ENCODE measurements at regions not wholly inside any gene's neighbourhood (a gene's known extent, or its start where the extent isn't known, plus 50 kb on each side); places are given as distances from the start of the nearest gene placed in this dataset.

DNA sequence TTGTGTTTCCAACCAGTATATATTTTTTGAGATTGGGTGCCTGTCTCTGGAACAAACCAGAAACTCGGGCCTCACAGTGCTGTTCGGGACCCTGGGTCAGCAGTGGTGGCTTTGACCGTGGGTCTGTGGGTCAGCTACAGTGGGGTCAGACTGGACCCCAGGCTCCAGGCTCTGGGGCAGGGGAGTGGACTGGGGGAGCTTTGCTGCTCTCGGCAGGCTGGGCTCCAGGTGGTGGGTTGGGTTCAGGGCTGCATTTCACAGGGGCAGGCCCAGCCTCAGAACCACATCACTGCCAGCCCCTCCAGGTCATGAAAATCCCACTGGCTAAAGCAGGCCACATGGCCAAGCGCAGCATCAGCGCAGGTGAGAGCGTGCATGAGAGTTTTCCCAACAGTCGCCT is 1279.3 kb downstream of the BRD1 start:
- DNase-seq = no peak

DNA sequence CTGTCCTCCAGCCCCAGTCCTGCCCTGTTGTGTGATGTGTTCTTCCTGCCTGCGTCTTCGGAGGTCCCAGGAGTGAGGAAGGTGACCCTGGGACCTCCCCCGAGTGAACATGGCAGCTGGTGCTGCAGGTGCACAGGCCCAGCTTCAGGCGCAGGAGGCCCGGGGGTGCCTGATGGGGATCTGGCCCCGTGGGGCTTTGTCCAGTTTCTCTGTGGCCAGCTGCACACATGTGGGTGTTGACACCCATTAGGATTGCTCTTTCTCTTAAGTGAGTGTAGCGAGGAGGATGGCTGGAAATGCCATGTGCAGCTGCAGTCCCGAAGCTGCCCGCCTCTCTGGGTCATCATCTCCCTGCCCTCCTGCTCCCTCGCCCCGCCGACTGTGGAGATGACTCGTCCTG is 1279.7 kb downstream of the BRD1 start:
- no peak for DNase-seq

DNA sequence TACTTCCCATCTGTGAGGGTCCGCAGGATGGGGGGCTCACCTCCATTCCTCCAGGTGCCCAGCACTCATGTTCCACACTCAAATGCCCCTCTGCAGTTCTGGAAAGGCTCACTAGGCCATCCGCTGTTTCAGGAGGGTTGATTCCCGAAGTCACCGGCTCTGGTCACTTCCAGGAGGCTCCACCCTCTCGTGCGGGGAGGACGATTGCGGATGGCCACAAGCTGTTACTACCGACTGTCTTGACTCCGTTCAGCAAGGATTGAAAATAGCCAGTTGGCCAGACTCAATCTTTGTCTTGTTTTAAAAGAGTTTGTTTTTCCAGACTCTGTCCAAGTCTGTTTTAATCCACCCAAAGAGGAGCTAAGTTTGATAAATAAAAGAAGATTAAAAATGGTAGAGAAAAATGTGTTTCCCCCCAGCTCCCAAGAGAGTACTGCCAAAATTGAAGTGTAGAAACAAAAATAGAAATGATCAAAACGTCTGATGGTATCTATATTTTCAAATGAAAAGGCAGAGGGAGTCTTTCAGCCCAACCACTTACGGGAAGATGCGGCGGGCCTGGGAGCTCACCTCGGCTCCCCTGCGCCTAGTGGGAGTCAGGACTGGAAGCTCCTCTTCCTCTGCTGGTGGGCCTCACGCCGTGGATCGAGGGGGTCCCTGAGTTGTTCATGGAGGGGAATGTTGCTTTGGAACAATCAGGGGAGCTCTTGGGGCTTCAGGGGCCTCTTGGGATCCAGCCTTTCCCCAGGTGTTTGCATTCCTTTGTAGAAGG is 1280.8 kb downstream of the BRD1 start:
- DNase-seq = no peak

DNA sequence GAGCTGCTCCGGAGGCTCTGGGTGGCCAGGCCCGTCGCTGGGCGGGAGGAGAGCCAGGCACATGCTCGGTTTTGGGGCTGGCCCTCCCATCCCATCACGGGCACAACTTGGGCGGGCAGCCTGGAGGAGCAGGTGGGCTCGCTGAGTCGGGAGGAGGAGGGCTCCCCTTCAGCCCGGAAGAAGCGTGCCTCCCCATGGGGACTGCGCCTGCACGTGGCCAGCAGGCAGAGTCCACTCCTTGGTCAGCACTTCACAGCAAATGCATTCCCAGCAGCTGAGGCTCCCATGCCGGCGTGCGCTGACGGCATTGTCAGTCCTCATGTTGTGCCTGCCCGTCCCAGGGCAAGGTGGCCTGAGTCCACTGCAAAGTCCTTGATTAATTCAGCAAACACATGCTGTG is 1281.7 kb downstream of the BRD1 start:
- DNase-seq = no peak

DNA sequence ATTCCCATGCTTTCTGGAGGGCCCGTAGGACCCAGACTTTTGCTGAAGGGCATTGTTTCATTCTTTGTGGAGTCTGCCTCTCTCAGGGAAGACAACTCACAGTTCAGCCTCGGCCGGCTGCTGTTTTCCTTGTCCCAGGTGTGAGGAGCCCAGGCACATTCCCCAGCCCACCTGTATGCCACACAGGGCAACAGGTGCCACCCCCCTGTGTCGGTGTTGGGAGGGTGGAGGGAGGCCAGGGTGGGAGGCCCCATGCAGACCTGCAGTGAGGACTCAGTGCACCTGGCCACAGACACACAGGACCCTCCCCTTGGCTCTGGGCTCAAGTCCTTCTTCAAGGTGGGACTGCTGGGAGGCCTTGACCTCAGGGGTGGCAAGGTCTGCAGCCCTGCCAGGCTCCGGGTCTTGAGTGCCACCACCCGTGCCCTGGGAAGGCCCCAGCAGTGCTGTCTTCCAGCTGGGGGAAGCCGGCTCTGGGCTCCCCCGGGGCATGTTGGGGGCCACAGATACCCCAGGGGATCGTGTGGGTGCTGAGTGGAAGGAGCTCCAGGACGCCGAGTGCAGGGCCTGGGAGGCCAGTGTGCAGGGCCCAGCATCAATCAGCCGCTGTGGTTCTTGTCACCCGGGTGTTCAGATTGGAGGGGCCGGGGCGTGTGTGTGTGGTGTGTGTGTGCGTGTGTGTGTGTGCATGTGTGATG is 1286.1 kb downstream of the BRD1 start:
- DNase-seq = no peak

DNA sequence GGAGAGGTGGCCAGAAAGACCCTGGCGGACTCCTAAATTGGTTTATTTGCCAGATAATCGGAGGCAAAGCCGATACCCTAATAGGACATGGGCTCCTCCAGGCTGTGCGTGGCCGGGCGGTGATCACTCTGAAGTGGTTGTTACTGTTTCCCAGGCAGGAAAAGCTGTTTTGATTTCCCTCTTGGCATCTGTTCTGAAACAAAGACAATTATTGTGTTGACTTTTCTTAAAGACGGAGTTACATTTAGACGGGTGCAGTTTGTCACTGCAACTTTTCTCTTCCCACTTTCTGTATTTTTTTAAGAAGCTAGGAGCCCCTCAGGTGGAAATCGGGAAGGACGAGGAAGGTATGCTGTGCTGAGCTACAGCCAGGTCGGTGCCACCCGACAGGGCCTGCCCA is 1288.4 kb downstream of the BRD1 start:
- no peak for DNase-seq

DNA sequence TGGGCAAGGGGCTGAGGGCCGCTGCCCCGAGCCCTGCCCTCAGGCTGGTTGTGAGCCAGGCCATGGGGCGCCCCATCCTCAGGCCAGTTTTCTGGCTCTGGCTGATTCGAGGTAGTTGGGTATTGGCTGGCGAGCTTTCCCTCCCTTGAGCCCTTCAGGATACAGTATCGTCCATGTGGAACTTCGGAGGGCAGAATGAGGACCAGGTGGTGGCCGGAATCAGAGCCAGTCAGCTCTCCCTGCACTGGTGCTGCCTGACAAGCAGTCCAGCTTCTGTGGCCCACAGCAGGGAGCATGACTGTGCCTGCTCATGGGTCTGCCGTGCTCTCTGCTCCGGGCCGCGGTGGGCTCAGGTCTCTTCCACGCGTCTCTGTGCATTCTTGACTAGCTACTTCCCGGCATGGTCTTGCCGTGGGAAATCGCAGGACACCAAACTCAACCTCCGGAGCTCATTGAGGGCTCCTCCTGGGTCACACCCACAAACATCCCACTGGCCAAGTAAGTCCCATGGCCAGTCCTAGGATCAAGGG is 1289.3 kb downstream of the BRD1 start:
- DNase-seq = no peak

DNA sequence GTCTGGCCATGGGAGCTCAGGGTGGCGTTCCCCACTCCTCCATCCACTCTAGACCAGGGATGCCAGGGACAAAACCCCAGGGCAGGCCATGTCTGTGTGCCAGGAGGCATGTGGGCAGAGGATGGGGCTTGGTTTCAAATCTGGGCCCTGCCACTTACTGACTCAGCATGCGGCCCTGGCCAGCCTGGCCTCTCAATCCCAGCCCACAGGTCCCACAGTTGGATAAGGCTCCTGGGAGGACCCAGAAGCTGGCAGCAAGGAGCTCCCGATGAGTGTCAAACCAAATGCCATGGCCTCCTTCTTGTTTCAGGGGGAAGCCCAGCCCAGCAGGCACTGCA is 1290.4 kb downstream of the BRD1 start:
- DNase-seq = no peak

DNA sequence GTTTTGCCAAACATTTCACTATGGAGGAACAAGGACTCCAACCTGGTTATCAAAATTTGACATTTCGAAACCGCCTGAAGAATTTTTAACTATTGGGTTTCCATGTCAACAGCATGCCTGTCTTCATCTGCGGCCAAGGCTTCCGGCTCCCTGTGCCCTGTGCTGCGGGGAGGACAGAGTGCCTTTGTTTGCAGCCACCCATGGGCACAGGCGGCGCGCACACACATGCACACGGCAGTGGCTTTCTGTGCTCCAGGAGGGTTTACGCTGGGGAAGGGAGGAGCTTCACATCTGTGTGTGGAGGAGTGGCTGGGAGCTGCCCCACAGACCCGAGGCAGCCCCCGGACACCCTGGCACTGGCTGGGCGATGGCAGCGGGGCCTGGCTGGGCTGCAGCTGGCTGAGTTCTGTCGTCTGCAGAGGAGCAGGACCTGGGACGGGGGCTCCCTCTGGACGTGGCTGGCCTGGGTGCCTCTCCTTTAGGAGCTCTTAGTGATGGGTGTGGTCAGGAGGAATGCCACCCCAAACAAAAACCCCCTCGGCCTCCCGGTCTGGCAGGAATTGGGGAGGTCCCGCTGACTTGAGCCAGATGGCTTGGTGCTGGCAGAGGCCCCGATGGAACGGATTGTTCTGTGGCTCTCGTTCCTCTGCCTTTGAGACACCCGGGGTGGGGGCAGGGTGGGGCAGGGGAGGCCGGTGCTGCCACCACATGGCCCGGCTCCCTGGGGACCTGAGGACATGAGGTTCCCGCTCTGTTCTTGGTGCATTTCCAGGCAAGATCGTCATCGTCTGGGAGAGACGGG is 1290.9 kb downstream of the BRD1 start:
- no peak for DNase-seq

DNA sequence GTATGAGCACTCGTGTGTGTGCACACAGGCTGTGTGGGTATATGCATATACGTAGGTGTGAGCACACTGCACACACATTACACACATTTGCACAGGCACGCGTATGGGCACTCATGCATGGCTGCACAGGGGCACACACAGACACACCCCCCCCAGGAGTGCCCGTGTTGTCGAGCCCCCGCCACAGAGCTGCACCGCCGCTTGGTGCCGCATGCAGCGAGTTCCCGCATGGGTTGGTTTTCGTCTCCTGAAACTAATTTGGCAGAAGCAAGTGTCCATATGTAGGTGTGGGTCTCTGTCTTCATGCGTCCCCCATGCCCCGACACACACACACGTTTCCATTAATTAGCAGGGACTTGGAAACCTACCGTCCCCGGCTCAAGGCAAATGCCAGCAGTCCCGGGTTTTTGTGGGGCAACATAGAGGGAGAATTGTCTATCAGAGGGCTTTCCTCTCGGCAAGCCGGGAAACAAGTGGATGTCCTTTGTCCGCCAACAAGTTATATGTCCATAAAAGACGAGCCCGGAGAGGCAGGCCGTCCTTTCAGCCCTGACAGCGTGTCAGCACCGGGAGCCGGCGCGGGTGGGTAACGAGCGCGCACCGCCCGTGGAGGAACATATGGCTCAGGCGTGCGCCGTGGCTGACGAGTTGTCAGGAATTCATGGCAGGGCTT is 1291.7 kb downstream of the BRD1 start:
- no peak for DNase-seq

DNA sequence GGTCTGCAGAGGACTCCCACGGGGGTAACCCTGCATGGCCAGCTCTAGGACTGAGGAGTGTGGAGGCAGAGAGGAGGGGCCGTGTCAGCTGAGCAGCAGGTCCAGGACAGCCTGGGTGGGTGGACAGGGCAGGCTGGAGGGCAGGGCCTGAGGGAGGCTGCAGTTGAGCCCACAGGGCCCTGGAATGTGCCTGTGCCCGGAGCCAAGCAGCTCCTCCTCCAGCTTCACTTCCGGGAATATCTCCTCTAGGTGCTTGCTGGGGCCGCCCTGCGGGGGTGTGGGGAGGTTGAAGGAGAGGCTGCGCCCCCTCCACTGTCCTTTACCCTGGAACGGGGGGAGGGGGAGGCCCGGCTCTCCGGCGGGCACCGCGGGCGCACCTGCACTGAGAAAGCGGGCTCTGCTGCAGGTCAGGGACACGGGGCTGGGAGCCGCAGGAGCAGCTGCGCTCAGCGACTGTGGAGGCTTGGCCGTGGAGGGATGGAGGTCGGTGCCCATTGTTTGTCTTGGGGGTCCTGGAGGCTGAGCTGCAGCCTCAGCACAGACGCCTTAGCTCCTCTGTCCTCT is 1293.2 kb downstream of the BRD1 start:
- no peak for DNase-seq

DNA sequence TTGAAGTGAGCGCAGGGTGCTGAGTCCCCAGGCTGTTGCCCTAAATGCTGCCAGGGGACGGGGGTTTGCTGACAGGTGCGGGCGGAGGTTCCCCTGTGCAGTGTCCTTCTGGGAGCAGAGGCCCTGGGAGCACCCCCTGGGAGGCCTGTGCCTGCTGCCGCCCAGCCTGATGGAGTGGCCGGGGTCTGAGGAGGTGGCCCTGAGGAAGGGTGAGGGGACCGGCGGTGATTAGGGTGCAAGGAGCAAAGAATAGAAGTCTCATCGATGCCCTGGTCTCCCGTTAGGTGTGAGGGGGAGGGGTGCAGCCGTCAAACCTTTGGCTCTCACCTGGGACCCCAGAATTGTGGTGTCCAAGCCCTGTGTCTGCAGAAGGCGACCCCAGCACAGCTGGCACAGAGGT is 1294.7 kb downstream of the BRD1 start:
- no peak for DNase-seq

DNA sequence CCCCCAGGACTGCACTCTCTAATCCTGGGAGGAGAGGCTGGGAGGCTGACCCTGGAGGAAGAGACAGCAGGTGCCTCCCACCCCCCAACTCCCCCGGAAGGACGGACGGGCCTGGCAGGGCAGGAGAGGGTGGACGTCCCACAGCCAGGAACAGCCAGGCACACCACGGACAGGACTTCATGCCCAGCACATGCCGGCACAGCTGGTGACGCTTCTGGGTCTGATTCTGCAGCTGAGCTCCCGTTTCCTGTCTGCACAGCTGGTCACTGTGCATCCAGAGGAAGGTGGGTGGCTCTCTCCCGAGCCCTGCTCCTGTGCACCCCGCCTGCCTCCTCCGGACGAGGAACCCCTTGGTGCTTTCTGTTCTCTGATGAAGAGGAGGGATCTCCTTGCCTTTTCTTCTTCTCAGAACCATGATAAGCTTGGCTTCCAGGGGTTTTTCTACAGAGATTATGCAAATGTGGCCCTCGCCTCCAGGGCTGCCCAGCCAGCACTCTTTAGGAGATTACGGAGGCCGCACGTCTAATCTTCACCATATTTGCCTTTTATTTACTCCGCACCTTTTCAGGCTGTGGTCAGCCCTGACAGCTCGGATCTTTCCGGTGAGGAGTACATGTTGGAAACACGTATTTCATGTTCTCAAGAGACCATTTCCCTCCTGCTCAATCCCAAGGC is 1295.8 kb downstream of the BRD1 start:
- no peak for DNase-seq

DNA sequence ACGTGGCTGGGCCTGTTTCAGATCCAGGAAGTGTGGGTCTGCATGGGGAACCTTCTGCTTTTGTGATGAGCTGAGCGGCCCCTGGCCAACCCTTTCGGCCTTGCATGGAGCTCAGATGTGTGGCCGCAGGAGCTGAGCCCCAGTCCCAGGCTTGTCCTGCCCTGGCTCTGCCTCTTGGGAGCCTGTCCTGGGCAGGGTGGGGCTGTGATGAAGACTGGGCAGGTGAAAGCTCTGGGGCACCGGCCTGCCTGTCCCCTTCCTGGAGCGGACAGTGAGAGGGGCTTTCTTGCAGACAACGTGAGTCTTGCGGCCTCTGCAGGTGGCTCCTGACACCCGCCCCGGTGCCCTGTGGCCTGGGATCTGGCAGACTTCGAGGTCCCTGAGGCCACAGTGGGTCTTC is 1296.6 kb downstream of the BRD1 start:
- DNase-seq = no peak

DNA sequence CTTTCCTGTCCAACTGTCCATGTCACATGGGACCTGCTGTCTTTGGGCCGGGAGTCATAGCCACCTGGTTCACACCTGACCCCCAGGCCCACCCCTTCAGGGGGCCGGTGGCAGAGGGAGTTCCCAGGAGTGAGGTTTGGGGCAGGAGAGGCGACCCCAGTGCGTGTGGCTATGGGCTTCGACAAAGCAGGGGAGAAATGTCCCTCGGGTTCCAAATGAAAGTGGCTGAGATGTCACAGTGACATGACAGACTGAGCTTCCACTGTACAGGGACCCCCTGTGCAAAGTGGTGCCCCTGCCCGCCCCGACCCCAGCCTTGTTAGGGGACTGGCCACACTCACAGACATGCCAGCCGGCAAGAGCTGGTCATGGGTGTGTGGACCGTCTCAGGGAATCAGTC is 1297.0 kb downstream of the BRD1 start:
- no peak for DNase-seq

DNA sequence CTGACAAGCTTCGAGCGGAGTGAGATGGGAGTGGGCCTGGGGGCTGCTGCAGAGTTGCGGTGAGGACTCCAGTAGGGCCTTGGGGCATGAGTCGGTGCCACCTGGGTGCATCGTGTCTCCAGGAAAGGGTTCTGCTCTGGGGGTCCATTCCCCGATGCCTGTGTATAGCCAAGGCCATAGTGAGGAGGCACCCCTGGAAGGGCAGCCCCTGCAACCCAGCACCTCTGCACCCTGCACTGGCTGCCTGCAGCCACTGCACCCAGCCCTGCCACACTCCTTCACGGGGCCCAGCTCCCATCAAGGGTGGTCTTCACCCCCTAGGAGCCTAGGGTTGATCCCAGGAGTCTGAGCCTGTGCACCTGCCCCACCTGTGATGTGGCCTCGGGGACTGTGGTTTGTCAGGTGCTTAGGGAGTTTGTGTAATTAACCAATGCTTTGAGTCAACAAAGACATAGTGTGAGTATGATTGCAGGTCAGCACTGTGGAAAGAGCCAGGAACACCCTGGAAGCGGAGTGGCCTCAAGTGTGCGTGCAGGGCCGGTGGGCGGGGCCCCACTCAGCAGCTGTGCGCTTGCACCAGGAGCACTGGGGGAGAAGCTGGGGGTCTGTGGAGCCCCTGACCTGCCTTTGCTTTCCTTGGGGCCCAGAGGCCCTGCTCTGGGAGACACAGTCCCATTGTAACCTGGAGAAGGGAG is 1299.3 kb downstream of the BRD1 start:
- no peak for DNase-seq

DNA sequence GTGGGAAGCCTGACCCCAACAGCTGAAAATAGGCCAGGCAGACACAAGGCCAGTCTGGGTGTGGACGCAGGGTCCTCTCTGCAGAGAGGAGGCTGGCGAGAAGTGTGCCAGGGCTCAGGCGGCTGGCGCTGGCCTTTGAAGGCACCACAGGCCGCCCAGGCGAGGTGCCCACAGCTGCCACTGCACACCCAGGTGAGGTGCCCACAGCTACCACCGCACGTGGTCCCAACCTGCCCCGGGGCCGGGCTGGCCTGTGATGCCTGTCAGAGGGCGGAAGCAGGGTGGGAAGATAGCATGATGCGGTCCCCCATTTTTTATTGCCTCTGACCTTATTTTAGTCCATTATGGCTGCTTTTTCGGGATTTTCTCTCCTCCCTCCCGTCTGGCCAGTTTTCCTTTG is 1303.9 kb downstream of the BRD1 start:
- no peak for DNase-seq

DNA sequence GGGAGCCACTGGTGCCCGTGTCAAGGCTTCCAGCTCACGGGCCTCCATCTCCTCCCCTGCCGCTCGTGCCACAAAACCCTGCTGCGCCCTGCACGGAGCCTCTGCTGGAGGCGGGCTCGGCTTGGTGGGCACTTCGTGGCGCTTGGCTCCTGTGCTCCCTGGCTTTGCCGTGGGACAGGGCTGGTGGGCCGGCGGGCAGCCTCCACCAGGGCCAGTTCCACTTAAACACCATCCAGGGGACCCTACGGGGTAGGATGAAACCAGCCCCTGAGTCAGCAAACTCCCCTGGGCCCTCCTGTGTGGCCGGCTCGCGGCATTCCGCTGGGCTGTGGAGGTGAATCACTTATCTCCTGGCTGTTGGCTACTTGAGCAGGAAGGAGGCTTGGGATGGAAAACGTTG is 1304.6 kb downstream of the BRD1 start:
- DNase-seq = no peak

DNA sequence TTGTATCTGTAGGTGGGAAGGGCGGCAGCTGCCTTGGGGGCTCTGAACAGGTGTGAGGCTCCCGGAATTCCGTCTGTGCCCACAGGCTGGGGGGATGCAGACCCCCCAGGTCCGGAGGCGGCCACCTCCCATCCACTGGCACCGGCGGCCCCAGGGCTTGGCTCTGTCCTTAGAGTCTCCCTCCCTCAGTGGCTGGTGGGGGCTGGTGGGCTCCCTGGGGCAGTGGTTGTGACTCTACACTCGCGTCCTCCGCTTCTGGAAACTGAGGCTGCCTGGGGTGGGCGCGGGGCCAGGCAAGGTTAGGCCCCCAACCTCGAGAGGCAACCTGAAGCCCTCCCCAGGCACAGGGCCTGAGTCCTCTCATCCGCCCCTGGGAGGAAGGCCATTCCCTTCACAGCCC is 1305.4 kb downstream of the BRD1 start:
- DNase-seq = no peak

DNA sequence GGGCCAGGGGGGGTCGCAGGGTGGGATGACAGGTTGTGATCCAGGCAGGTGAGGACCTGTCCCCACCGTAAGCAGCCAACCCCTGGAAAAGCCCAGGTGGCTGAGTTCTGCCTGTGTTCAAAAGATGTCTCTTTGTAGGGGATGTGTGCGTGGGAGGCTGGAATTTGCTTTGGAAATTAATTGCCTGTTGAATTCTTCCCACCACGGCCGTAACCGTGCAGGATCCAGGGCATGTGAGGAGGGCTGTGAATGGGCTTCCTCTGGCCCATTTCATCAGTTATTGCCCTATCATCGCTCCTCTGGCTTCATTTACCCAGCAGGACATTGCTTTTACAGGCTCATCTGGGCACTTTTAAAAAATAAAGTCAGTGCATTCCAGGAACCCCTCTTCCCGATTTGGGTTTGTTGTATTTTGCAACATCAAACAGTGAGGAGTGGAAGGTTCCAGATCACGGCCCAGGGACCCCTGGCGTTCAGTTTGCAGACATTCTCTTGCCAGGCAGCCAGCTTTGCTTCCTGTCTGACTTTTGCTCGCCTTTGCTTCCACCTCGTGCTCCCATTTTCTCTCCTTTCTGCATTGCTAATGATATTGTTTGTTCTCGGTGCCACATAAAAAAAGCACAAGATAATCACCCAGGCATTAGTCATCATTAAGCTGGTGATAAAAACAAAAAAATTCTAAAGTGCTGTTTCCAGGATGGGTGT is 1306.6 kb downstream of the BRD1 start:
- DNase-seq = no peak

DNA sequence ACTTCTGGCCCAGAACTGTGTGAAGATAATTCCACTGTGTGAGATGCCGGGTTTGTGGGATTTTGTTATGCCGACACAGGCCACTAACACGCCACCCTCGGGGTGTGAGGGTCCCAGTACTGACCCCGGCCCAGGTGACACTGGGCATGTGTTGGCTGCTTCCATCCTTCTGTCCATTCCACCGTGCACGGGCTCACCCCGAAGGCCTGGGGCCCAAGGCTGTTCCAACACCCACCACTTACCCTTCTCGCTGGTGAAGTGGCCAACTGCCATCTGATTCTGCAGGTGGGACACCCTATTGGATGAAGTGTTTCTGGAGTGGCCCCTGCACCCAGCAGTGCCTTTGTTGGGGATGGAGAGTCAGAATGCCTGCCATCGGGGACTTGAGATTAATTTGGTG is 1307.5 kb downstream of the BRD1 start:
- DNase-seq = no peak

Data from inflammatory macrophage treated with lipopolysaccharide for 4 hours (primary cell).